ENCODE measurements at regions not wholly inside any gene's neighbourhood (a gene's known extent, or its start where the extent isn't known, plus 50 kb on each side); places are given as distances from the start of the nearest gene placed in this dataset.

- TF ChIP-seq CTCF (IDR thresholded peaks at IDR 0.05) = no peak
- TF ChIP-seq MAX (IDR thresholded peaks at IDR 0.05) = no peak
- TF ChIP-seq EP300 (IDR thresholded peaks at IDR 0.05) = no peak
- TF ChIP-seq NR3C1 (IDR thresholded peaks at IDR 0.05) = no peak
- no peak for TF ChIP-seq POLR2A (IDR thresholded peaks at IDR 0.05; ENCODE audit: low read length)
- TF ChIP-seq BHLHE40 (IDR thresholded peaks at IDR 0.05; ENCODE audit: low read depth, low read length) = no peak
- TF ChIP-seq RFX5 (IDR thresholded peaks at IDR 0.05) = no peak
- no peak for TF ChIP-seq TP53 (CRISPR knock-in tag; IDR thresholded peaks at IDR 0.05)
- TF ChIP-seq CHD2 (IDR thresholded peaks at IDR 0.05; ENCODE audit: low read length, partially characterized antibody) = no peak
- no peak for TF ChIP-seq BCL3 (IDR thresholded peaks at IDR 0.05)
- TF ChIP-seq JUNB (IDR thresholded peaks at IDR 0.05) = no peak
Observed at GRCh38 chr20:23228912-23229311, 121.7 kb upstream of the NXT1 start.
